ENCODE measurements at regions not wholly inside any gene's neighbourhood (a gene's known extent, or its start where the extent isn't known, plus 50 kb on each side); places are given as distances from the start of the nearest gene placed in this dataset.

DNA sequence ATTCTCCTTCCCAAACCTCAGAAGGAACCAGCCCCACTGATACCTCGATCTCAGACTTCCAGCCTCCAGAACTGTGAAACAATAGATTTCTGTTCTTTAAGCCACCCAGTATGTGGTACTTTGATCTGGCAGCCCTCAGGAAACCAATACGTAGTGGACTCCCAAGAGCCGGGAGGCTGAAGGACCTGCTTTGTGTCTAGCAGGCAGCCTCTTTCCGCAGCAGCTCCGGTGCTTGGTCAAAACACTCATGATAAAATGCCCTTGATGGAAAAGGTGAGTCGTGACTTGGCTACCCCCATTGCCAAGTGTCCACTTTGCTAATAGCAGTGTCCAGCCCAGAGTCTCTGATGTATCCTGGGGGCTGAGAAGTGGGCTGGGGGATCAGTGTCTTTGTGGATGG, 158.8 kb upstream of the TMTC4 start:
- 76% methylated on average over 5 of the region's 6 CpGs for WGBS (ENCODE audit: insufficient coverage, low coverage, low lambda C conversion rate, missing lambda C conversion rate)
- Histone ChIP-seq H3K27me3 (no peaks in the 10 kb centered on the region), H3K9me3 (no peaks in the 10 kb centered on the region), H3K27ac (no peak overlapping the region), H3K36me3 (no peaks in the 10 kb centered on the region), H3K4me3 (no peak overlapping the region), H3K4me1 (no peaks in the 10 kb centered on the region)
- DNase-seq = no peak
- no peak for TF ChIP-seq POLR2A (IDR thresholded peaks at IDR 0.05)
- TF ChIP-seq, protein P1, sequence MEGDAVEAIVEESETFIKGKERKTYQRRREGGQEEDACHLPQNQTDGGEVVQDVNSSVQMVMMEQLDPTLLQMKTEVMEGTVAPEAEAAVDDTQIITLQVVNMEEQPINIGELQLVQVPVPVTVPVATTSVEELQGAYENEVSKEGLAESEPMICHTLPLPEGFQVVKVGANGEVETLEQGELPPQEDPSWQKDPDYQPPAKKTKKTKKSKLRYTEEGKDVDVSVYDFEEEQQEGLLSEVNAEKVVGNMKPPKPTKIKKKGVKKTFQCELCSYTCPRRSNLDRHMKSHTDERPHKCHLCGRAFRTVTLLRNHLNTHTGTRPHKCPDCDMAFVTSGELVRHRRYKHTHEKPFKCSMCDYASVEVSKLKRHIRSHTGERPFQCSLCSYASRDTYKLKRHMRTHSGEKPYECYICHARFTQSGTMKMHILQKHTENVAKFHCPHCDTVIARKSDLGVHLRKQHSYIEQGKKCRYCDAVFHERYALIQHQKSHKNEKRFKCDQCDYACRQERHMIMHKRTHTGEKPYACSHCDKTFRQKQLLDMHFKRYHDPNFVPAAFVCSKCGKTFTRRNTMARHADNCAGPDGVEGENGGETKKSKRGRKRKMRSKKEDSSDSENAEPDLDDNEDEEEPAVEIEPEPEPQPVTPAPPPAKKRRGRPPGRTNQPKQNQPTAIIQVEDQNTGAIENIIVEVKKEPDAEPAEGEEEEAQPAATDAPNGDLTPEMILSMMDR (IDR thresholded peaks at IDR 0.05) = no peak
- ATAC-seq = no peak
- intact Hi-C loops (cut with DNase I) = no loop called here

DNA sequence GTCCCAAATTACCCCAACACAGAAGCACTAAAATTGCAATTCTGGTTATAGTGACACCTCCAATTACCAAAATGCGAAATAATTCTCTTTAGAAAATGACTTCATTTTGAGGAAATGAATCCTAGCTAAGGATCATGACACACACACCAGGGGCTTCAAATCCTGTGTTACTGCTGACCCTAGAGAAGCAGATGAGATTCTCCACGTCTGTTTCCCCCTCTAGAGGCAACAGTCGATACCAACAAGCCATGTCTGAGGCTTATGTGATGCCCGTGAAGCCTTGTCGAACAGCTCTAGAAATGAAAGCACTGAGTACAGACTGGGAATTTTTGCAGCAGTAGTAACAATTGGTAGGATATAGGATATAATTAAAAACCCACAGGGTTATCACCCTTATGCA, 153.6 kb upstream of the TMTC4 start:
- ATAC-seq (peak; percentile 46 to 78 (median 58)), DNase-seq (no peak)
- Histone ChIP-seq H3K27me3 (no peaks in the 10 kb centered on the region), H3K9me3 (no peaks in the 10 kb centered on the region), H3K4me3 (no peak overlapping the region), H3K36me3 (no peaks in the 10 kb centered on the region), H3K4me1 (no peaks in the 10 kb centered on the region), H3K27ac (peak overlapping the region in 1 of 3 donors; percentile 3)
- intact Hi-C loops (cut with DNase I) = no loop called here
- TF ChIP-seq POLR2A (IDR thresholded peaks at IDR 0.05) = no peak
- TF ChIP-seq, protein P1 (IDR thresholded peaks at IDR 0.05) = peak in 1 of 4 donors; percentile 16
- 23% methylated on average over 5 of the region's 5 CpGs for WGBS (ENCODE audit: insufficient coverage, low coverage, low lambda C conversion rate, missing lambda C conversion rate)

DNA sequence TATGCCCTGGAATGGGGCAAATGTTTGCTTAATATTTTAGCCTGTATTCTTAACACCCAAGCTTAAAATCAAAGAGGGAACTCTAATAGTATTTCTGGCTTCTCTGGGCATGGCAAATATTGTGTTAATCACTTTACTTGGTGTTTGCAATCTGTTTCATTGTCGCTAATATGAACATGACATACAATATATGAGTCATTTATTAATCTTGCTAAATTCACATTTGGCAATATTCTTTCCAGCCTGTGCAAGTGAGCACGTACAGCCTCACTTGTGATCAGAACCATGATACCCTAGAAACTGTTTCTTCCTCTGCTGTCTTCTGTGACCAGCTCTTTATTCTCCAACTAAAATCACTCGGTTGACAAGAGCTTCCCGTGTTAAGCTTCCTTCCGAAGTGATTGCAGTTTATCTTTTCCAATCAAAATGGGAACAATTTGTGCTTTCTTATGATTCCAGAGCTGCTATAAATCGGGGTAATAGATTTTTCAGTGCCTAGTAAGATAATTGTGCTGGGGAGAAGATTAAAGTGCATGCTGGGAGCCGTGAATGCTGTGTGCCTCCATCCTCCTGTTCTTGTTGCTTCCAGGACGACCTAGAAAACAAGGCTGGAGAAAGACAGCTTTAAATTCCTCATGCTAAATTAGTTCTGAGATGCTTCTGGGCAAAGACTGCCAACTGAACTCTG, 153.0 kb upstream of the TMTC4 start:
- 57% methylated on average over 8 of the region's 8 CpGs for WGBS (ENCODE audit: insufficient coverage, low coverage, low lambda C conversion rate, missing lambda C conversion rate)

DNA sequence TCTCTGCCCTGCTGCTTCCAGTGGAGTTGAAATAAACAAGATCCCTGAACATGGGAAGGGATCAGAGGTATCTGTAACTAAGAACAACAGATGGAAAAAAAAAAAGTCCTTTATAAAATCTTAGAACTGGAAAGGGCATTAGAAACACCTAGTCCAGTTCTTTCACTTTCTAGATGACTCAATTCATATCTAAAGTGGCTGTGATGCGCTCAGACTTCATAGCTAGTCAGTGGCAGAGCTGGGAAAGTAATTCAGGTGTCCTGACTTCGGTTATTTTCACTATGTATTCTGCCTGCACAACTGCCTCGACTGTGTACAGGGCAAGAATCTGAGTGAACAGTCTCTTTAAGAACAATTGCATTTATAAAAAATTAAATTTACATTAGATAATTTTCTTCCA, 151.8 kb upstream of the TMTC4 start:
- 56% methylated on average over 3 of the region's 3 CpGs for WGBS (ENCODE audit: insufficient coverage, low coverage, low lambda C conversion rate, missing lambda C conversion rate)
- no peaks in the 10 kb centered on the region for H3K9me3 ChIP-seq
- H3K27me3 ChIP-seq = no peaks in the 10 kb centered on the region
- TF ChIP-seq, protein P1 (IDR thresholded peaks at IDR 0.05) = no peak
- TF ChIP-seq POLR2A (IDR thresholded peaks at IDR 0.05) = no peak
- H3K4me3 ChIP-seq = no peak overlapping the region
- no peak for ATAC-seq
- H3K4me1 ChIP-seq = no peaks in the 10 kb centered on the region
- no peak overlapping the region for H3K27ac ChIP-seq
- DNase-seq = no peak
- no peaks in the 10 kb centered on the region for H3K36me3 ChIP-seq
- intact Hi-C loops (cut with DNase I) = no loop called here

More for the DNA sequence above, 153.0 kb upstream of the TMTC4 start:
- H3K4me1 ChIP-seq = no peaks in the 10 kb centered on the region
- no peak for TF ChIP-seq POLR2A (IDR thresholded peaks at IDR 0.05)
- TF ChIP-seq, protein P1 (IDR thresholded peaks at IDR 0.05) = no peak
- no peaks in the 10 kb centered on the region for H3K9me3 ChIP-seq
- H3K27me3 ChIP-seq = no peaks in the 10 kb centered on the region
- no peaks in the 10 kb centered on the region for H3K36me3 ChIP-seq
- intact Hi-C loops (cut with DNase I) = no loop called here
- no peak overlapping the region for H3K4me3 ChIP-seq
- no peak for DNase-seq
- ATAC-seq = peak; percentile 56 to 83 (median 77)
- H3K27ac ChIP-seq = peak overlapping the region in 1 of 3 donors; percentile 3
